IMR-90 (cell line): ENCODE measurements at regions not wholly inside any gene's neighbourhood (a gene's known extent, or its start where the extent isn't known, plus 50 kb on each side); places are given as distances from the start of the nearest gene placed in this dataset.

Experiments used
- ATAC-seq: fragments of 200-7000 bp; cut with Tn5 transposase; 2 replicates; pipeline ENCODE4 v1.9.1; 2020; ENCODE audit warnings: low read depth, mild to moderate bottlenecking, moderate library complexity
- BruUV-seq: library from RNA; stranded (reverse); fragments of 400-500 nt; replicated peaks from 2 replicates; lab custom pipeline; 2021; lab: Mats Ljungman, UMichigan
- CTCF ChIA-PET: fragments of 300-600 bp; formaldehyde crosslinking; extraction: SDS; loops from one replicate; lab custom pipeline; 2021; ENCODE audit warnings: antibody characterized with exemption; lab: Yijun Ruan, JAX
- POLR2A ChIA-PET: fragments of 300-600 bp; sonication (Branson Sonifier 250); formaldehyde crosslinking; loops from one replicate; lab custom pipeline; 2022; ENCODE audit warnings: antibody characterized with exemption; ENCODE audit not compliant: unreplicated experiment; lab: Charles Lee
- DNase-seq: peaks from one replicate; pipeline ENCODE4 v3.0.0; 2013
- H2AFZ ChIP-seq: replicated peaks from 2 replicates; pipeline ENCODE3; 2013; ENCODE audit warnings: low read length, mild to moderate bottlenecking; ENCODE audit not compliant: poor library complexity
- H2AK5ac ChIP-seq: 2 replicates; pipeline ENCODE4 v1.6.1; 2013; ENCODE audit warnings: low read depth, low read length, inconsistent platforms
- H2AK9ac ChIP-seq: replicated peaks from 2 replicates; pipeline ENCODE3; 2013; ENCODE audit warnings: mild to moderate bottlenecking, low read depth, low read length, moderate library complexity; ENCODE audit not compliant: poor library complexity
- H2BK120ac ChIP-seq: 2 replicates; pipeline ENCODE4 v1.6.1; 2013; ENCODE audit warnings: low read depth, low read length, inconsistent platforms
- H2BK15ac ChIP-seq: 3 replicates; pipeline ENCODE4 v1.6.1; 2013; ENCODE audit warnings: low read depth, low read length, inconsistent platforms
- H2BK20ac ChIP-seq: 2 replicates; pipeline ENCODE4 v1.6.1; 2013; ENCODE audit warnings: low read depth, mild to moderate bottlenecking, inconsistent platforms, low read length, moderate library complexity
- H2BK5ac ChIP-seq: 2 replicates; pipeline ENCODE4 v1.6.1; 2013; ENCODE audit warnings: mild to moderate bottlenecking, low read depth, low read length, inconsistent platforms; ENCODE audit not compliant: poor library complexity, severe bottlenecking
- H3K14ac ChIP-seq: replicated peaks from 2 replicates; pipeline ENCODE4 v1.6.1; 2013; ENCODE audit warnings: low read depth, low read length, inconsistent platforms
- H3K18ac ChIP-seq: 2 replicates; pipeline ENCODE4 v1.6.1; 2013; ENCODE audit warnings: low read depth, low read length, control low read depth
- H3K23ac ChIP-seq: 2 replicates; pipeline ENCODE4 v1.6.1; 2013; ENCODE audit warnings: low read depth, low read length, inconsistent platforms
- H3K27ac ChIP-seq: 2 replicates; pipeline ENCODE4 v1.5.1; 2013; ENCODE audit warnings: mild to moderate bottlenecking, control low read depth, low read length; ENCODE audit not compliant: insufficient read depth
- H3K27me3 ChIP-seq: 2 replicates; pipeline ENCODE4 v1.6.1; 2013; ENCODE audit warnings: low read length; ENCODE audit not compliant: control insufficient read depth, insufficient read depth
- H3K36me3 ChIP-seq: 2 replicates; pipeline ENCODE4 v1.6.1; 2013; ENCODE audit warnings: low read length, mixed read lengths; ENCODE audit not compliant: control insufficient read depth, insufficient read depth
- H3K4ac ChIP-seq: 2 replicates; pipeline ENCODE4 v1.6.1; 2013; ENCODE audit warnings: low read depth, low read length, inconsistent platforms
- H3K4me1 ChIP-seq: 2 replicates; pipeline ENCODE4 v1.6.1; 2013; ENCODE audit warnings: low read length, mixed read lengths; ENCODE audit not compliant: control insufficient read depth, insufficient read depth
- H3K4me2 ChIP-seq: 2 replicates; pipeline ENCODE4 v1.6.1; 2013; ENCODE audit warnings: low read depth, mild to moderate bottlenecking, control low read depth, low read length, moderate library complexity
- H3K4me3 ChIP-seq: 2 replicates; pipeline ENCODE4 v1.5.1; 2013; ENCODE audit warnings: low read depth, mild to moderate bottlenecking, control low read depth, low read length, moderate library complexity; ENCODE audit not compliant: insufficient read depth
- H3K56ac ChIP-seq: 2 replicates; pipeline ENCODE4 v1.6.1; 2013; ENCODE audit warnings: low read length, inconsistent platforms; ENCODE audit not compliant: insufficient read depth; ENCODE audit errors: extremely low read depth
- H3K79me1 ChIP-seq, 2 experiments: 2 replicates each; pipeline ENCODE4 v1.6.1; 2013; ENCODE audit warnings: low read length in 2 of 2, inconsistent platforms in 1 of 2, low read depth in 1 of 2
- H3K9ac ChIP-seq: 2 replicates; pipeline ENCODE4 v1.6.1; 2013; ENCODE audit warnings: low read depth, low read length, control low read depth
- H3K9me1 ChIP-seq: 2 replicates; pipeline ENCODE4 v1.6.1; 2013; ENCODE audit warnings: low read length, inconsistent platforms; ENCODE audit not compliant: insufficient read depth
- H3K9me3 ChIP-seq: 2 replicates; pipeline ENCODE4 v1.6.1; 2013; ENCODE audit warnings: low read length; ENCODE audit not compliant: control insufficient read depth, insufficient read depth
- H4K20me1 ChIP-seq: 2 replicates; pipeline ENCODE4 v1.6.1; 2013; ENCODE audit warnings: low read length, inconsistent platforms; ENCODE audit not compliant: insufficient read depth
- H4K5ac ChIP-seq: 2 replicates; pipeline ENCODE4 v1.6.1; 2013; ENCODE audit warnings: mild to moderate bottlenecking, low read depth, low read length, control low read depth
- H4K8ac ChIP-seq, 2 experiments: 2 replicates each; pipeline ENCODE4 v1.6.1; 2013; ENCODE audit warnings: low read depth in 2 of 2, low read length in 2 of 2, control low read depth in 1 of 2, inconsistent platforms in 1 of 2
- H4K91ac ChIP-seq: 2 replicates; pipeline ENCODE4 v1.6.1; 2013; ENCODE audit warnings: low read depth, low read length, inconsistent platforms; ENCODE audit not compliant: insufficient read depth
- BHLHE40 ChIP-seq: fragments of 150-350 bp; IDR thresholded peaks from 2 replicates; pipeline ENCODE4 v1.6.1; 2016; ENCODE audit warnings: mild to moderate bottlenecking, low read depth, low read length
- CEBPB ChIP-seq: IDR thresholded peaks from 2 replicates; pipeline ENCODE4 v1.6.1; 2012; ENCODE audit warnings: low read depth, low read length, improper control_type of control experiment
- CHD1 ChIP-seq: IDR thresholded peaks from 2 replicates; pipeline ENCODE4 v1.6.1; 2012; ENCODE audit warnings: low read depth, low read length, improper control_type of control experiment
- MAFK ChIP-seq: IDR thresholded peaks from 2 replicates; pipeline ENCODE4 v1.6.1; 2012; ENCODE audit warnings: low read depth, low read length, improper control_type of control experiment
- MAZ ChIP-seq: IDR thresholded peaks from 2 replicates; pipeline ENCODE4 v1.6.1; 2012; ENCODE audit warnings: low read depth, mild to moderate bottlenecking, low read length, improper control_type of control experiment, moderate library complexity, borderline replicate concordance
- MXI1 ChIP-seq: IDR thresholded peaks from 2 replicates; pipeline ENCODE4 v1.6.1; 2012; ENCODE audit warnings: low read depth, mild to moderate bottlenecking, low read length, moderate library complexity, borderline replicate concordance
- RAD21 ChIP-seq: IDR thresholded peaks from 2 replicates; pipeline ENCODE4 v1.6.1; 2012; ENCODE audit warnings: low read length, improper control_type of control experiment
- SMC3 ChIP-seq: fragments of 150-350 bp; IDR thresholded peaks from 2 replicates; pipeline ENCODE4 v1.6.1; 2016; ENCODE audit warnings: low read depth, mild to moderate bottlenecking, antibody characterized with exemption, low read length, moderate library complexity
- WGBS, 2 experiments: methylation state at CpG; one replicate each; pipeline versions ENCODE4 v1.1.5 to v1.1.7; 2013; ENCODE audit warnings: missing lambda C conversion rate in 2 of 2; ENCODE audit not compliant: insufficient read length in 1 of 2; ENCODE audit errors: extremely low coverage in 2 of 2; 5-methylcytosine and 5-hydroxymethylcytosine counted together
- dilution Hi-C: fragments of 300-500 bp; cut with HindIII; formaldehyde crosslinking; loops from one replicate; pipeline ENCODE4 v1.14.3; 2018; ENCODE audit warnings: low sequenced_read_pairs; ENCODE audit not compliant: unreplicated experiment
- in situ Hi-C: fragments of 300-500 bp; cut with MboI; formaldehyde crosslinking; loops from 3 replicates; pipeline ENCODE4 v1.14.3; 2019; ENCODE audit warnings: low sequenced_read_pairs, inconsistent platforms, mixed read lengths
- intact Hi-C: fragments of 100-400 bp; cut with micrococcal nuclease; formaldehyde crosslinking; loops from 2 replicates; pipeline ENCODE4 v1.10.0; 2022
- TF ChIP-seq, protein P1 (sequence below): conservative IDR thresholded peaks from 2 replicates; pipeline ENCODE4 v1.5.1; 2012; ENCODE audit warnings: mild to moderate bottlenecking, low read depth, low read length, improper control_type of control experiment
- TF ChIP-seq, protein P2 (sequence below): fragments of 150-350 bp; IDR thresholded peaks from 2 replicates; pipeline ENCODE4 v1.6.1; 2017; ENCODE audit warnings: mild to moderate bottlenecking, antibody characterized with exemption, low read length, low read depth

DNA sequence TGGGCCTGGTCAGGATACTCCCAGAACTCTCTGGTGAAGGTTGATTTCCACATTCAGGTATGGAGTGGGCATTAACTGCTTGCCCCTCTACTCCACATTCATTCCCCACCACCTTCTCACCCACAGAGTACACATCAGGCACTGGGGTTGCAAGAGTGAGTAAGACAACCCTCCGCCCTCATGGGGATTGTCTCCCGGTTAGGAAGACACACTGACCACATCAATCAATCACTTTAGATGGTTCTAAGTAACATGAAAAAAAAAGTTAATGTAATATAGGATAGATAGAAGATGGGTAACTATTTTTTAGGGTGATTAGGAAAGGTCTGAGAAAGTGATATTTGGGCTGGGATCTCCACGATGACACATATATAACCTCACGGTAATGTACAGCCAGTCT, 116.0 kb upstream of the NEO1 start:
- no peak for DNase-seq
- H3K27me3 ChIP-seq: peaks cover 2% of the 10 kb centered on the region; the same call in 1 of the 2 replicates
- H3K9ac ChIP-seq: no peak overlapping the region
- ATAC-seq: no peak
- H2BK5ac ChIP-seq: no peak overlapping the region
- peak overlapping the region; percentile 21; the same call in 1 of the 2 replicates for H4K91ac ChIP-seq
- H2AK9ac ChIP-seq: peak overlapping the region; percentile 17
- peak overlapping the region; percentile 43; the same call in 1 of the 2 replicates for H3K4ac ChIP-seq
- TF ChIP-seq CEBPB (no peak), MXI1 (no peak), BHLHE40 (no peak), RAD21 (no peak), SMC3 (no peak), CHD1 (no peak), MAZ (no peak), MAFK (no peak)
- TF ChIP-seq, protein P1, sequence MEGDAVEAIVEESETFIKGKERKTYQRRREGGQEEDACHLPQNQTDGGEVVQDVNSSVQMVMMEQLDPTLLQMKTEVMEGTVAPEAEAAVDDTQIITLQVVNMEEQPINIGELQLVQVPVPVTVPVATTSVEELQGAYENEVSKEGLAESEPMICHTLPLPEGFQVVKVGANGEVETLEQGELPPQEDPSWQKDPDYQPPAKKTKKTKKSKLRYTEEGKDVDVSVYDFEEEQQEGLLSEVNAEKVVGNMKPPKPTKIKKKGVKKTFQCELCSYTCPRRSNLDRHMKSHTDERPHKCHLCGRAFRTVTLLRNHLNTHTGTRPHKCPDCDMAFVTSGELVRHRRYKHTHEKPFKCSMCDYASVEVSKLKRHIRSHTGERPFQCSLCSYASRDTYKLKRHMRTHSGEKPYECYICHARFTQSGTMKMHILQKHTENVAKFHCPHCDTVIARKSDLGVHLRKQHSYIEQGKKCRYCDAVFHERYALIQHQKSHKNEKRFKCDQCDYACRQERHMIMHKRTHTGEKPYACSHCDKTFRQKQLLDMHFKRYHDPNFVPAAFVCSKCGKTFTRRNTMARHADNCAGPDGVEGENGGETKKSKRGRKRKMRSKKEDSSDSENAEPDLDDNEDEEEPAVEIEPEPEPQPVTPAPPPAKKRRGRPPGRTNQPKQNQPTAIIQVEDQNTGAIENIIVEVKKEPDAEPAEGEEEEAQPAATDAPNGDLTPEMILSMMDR: no peak
- TF ChIP-seq, protein P2, sequence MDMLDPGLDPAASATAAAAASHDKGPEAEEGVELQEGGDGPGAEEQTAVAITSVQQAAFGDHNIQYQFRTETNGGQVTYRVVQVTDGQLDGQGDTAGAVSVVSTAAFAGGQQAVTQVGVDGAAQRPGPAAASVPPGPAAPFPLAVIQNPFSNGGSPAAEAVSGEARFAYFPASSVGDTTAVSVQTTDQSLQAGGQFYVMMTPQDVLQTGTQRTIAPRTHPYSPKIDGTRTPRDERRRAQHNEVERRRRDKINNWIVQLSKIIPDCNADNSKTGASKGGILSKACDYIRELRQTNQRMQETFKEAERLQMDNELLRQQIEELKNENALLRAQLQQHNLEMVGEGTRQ: no peak
- H4K5ac ChIP-seq: no peak overlapping the region
- dilution Hi-C loops (no loop called here), intact Hi-C loops (no loop called here), in situ Hi-C loops (no loop called here)
- no peak overlapping the region for H3K4me3 ChIP-seq
- H2AFZ ChIP-seq: no peak overlapping the region
- no peaks in the 10 kb centered on the region for H3K79me1 ChIP-seq
- ChIA-PET CTCF (no interaction called here), POLR2A (no interaction called here)
- H4K20me1 ChIP-seq: no peaks in the 10 kb centered on the region
- peak overlapping the region; percentile 64; the same call in 1 of the 2 replicates for H2BK20ac ChIP-seq
- no peak overlapping the region; the same call in 2 of the 3 replicates for H2BK15ac ChIP-seq
- H3K14ac ChIP-seq: 0 out of 2 replicates have a peak overlapping the region, but pooled peaks have one; percentile 29
- no peaks in the 10 kb centered on the region for H3K36me3 ChIP-seq
- no peaks in the 10 kb centered on the region for H3K9me3 ChIP-seq
- H3K4me2 ChIP-seq: no peak overlapping the region
- peak overlapping the region; percentile 68; the same call in 1 of the 2 replicates for H2AK5ac ChIP-seq
- no peak overlapping the region for H4K8ac ChIP-seq
- no TSS peak for BruUV-seq
- peak overlapping the region; percentile 11 for H2BK120ac ChIP-seq
- peak overlapping the region; percentile 16 for H3K18ac ChIP-seq
- H3K9me1 ChIP-seq: no peaks in the 10 kb centered on the region; the same call in 1 of the 2 replicates
- H3K56ac ChIP-seq: no peak overlapping the region
- H3K4me1 ChIP-seq: peaks cover 6% of the 10 kb centered on the region
- no CpG with 5 or more reads among the region's 4 CpGs for WGBS, 2 experiments
- H3K27ac ChIP-seq: no peak overlapping the region
- H3K23ac ChIP-seq: no peak overlapping the region
